ENCODE measurements at regions not wholly inside any gene's neighbourhood (a gene's known extent, or its start where the extent isn't known, plus 50 kb on each side); places are given as distances from the start of the nearest gene placed in this dataset.
"Not testable (repeated sequence)": the region's sequence is repeated elsewhere in the genome, so short reads cannot be mapped to it uniquely, and the experiment has no call there.

GRCh38 chr2:90238505-90239230 lies 1547.2 kb downstream of the RPIA start:
- H3K4me1 Mint-ChIP-seq, result not testable (repeated sequence)

GRCh38 chr2:90239769-90240168 lies 1548.3 kb downstream of the RPIA start:
- ATAC-seq (ENCODE audit: low read depth); DNase-seq; H3K27me3 Mint-ChIP-seq; CTCF ChIA-PET; H3K4me3 Mint-ChIP-seq; H3K36me3 Mint-ChIP-seq (ENCODE audit: low read depth); intact Hi-C loops (cut with micrococcal nuclease); H3K4me1 Mint-ChIP-seq; H3K9me3 Mint-ChIP-seq; POLR2A ChIA-PET; H3K27ac Mint-ChIP-seq: not testable (repeated sequence)

More at GRCh38 chr2:90238505-90239230, 1547.2 kb downstream of the RPIA start:
- H3K27ac Mint-ChIP-seq; H3K36me3 Mint-ChIP-seq (ENCODE audit: low read depth); ATAC-seq (ENCODE audit: low read depth); DNase-seq; POLR2A ChIA-PET; H3K4me3 Mint-ChIP-seq; CTCF ChIA-PET; intact Hi-C loops (cut with micrococcal nuclease); H3K9me3 Mint-ChIP-seq; H3K27me3 Mint-ChIP-seq: not testable (repeated sequence)

GRCh38 chr2:90244902-90245765 lies 1553.7 kb downstream of the RPIA start:
- intact Hi-C loops (cut with micrococcal nuclease); ATAC-seq (ENCODE audit: low read depth): not testable (repeated sequence)

GRCh38 chr2:90248400-90248799 lies 1556.9 kb downstream of the RPIA start:
- H3K4me3 Mint-ChIP-seq, result not testable (repeated sequence)

More at GRCh38 chr2:90244902-90245765, 1553.7 kb downstream of the RPIA start:
- H3K9me3 Mint-ChIP-seq; DNase-seq; H3K4me3 Mint-ChIP-seq; H3K27me3 Mint-ChIP-seq; POLR2A ChIA-PET; CTCF ChIA-PET; H3K4me1 Mint-ChIP-seq; H3K36me3 Mint-ChIP-seq (ENCODE audit: low read depth); H3K27ac Mint-ChIP-seq: not testable (repeated sequence)

GRCh38 chr2:90250350-90250749 lies 1558.9 kb downstream of the RPIA start:
- H3K9me3 Mint-ChIP-seq; H3K27me3 Mint-ChIP-seq; H3K36me3 Mint-ChIP-seq (ENCODE audit: low read depth); H3K4me1 Mint-ChIP-seq; DNase-seq; H3K27ac Mint-ChIP-seq; H3K4me3 Mint-ChIP-seq; POLR2A ChIA-PET; CTCF ChIA-PET; intact Hi-C loops (cut with micrococcal nuclease); ATAC-seq (ENCODE audit: low read depth): not testable (repeated sequence)

More at GRCh38 chr2:90248400-90248799, 1556.9 kb downstream of the RPIA start:
- ATAC-seq (ENCODE audit: low read depth); H3K9me3 Mint-ChIP-seq; POLR2A ChIA-PET; intact Hi-C loops (cut with micrococcal nuclease); H3K27me3 Mint-ChIP-seq; DNase-seq; H3K27ac Mint-ChIP-seq; H3K4me1 Mint-ChIP-seq; H3K36me3 Mint-ChIP-seq (ENCODE audit: low read depth); CTCF ChIA-PET: not testable (repeated sequence)

- ATAC-seq (ENCODE audit: low read depth); H3K9me3 Mint-ChIP-seq; H3K4me1 Mint-ChIP-seq; H3K36me3 Mint-ChIP-seq (ENCODE audit: low read depth); H3K27me3 Mint-ChIP-seq; POLR2A ChIA-PET; intact Hi-C loops (cut with micrococcal nuclease); H3K27ac Mint-ChIP-seq; H3K4me3 Mint-ChIP-seq; DNase-seq; CTCF ChIA-PET: not testable (repeated sequence)
These were observed 1560.1 kb downstream of the RPIA start for GRCh38 chr2:90251576-90251975.

- CTCF ChIA-PET; intact Hi-C loops (cut with micrococcal nuclease); ATAC-seq (ENCODE audit: low read depth); H3K36me3 Mint-ChIP-seq (ENCODE audit: low read depth); H3K4me1 Mint-ChIP-seq; DNase-seq; H3K4me3 Mint-ChIP-seq; H3K9me3 Mint-ChIP-seq; H3K27ac Mint-ChIP-seq; POLR2A ChIA-PET: not testable (repeated sequence)
- peaks cover 11% of the 10 kb centered on the region for H3K27me3 Mint-ChIP-seq
These were observed 1561.8 kb downstream of the RPIA start for GRCh38 chr2:90253306-90253705.

GRCh38 chr2:90266888-90267287 lies 1575.4 kb downstream of the RPIA start:
- H3K27me3 Mint-ChIP-seq; H3K4me1 Mint-ChIP-seq; CTCF ChIA-PET; H3K4me3 Mint-ChIP-seq; DNase-seq; H3K9me3 Mint-ChIP-seq; H3K36me3 Mint-ChIP-seq (ENCODE audit: low read depth); H3K27ac Mint-ChIP-seq; ATAC-seq (ENCODE audit: low read depth); POLR2A ChIA-PET; intact Hi-C loops (cut with micrococcal nuclease): not testable (repeated sequence)

GRCh38 chr2:90287751-90288150 lies 1596.3 kb downstream of the RPIA start:
- H3K4me1 Mint-ChIP-seq; H3K36me3 Mint-ChIP-seq (ENCODE audit: low read depth); DNase-seq; H3K4me3 Mint-ChIP-seq; CTCF ChIA-PET; ATAC-seq (ENCODE audit: low read depth); intact Hi-C loops (cut with micrococcal nuclease); H3K27me3 Mint-ChIP-seq; POLR2A ChIA-PET; H3K9me3 Mint-ChIP-seq; H3K27ac Mint-ChIP-seq: not testable (repeated sequence)

- H3K4me1 Mint-ChIP-seq; H3K4me3 Mint-ChIP-seq; intact Hi-C loops (cut with micrococcal nuclease); H3K9me3 Mint-ChIP-seq; ATAC-seq (ENCODE audit: low read depth); H3K27me3 Mint-ChIP-seq; POLR2A ChIA-PET; CTCF ChIA-PET; H3K27ac Mint-ChIP-seq; H3K36me3 Mint-ChIP-seq (ENCODE audit: low read depth); DNase-seq: not testable (repeated sequence)
These were observed 1596.9 kb downstream of the RPIA start for GRCh38 chr2:90288396-90288795.

- intact Hi-C loops (cut with micrococcal nuclease); H3K4me1 Mint-ChIP-seq; DNase-seq; H3K27ac Mint-ChIP-seq; H3K9me3 Mint-ChIP-seq; POLR2A ChIA-PET; CTCF ChIA-PET; H3K36me3 Mint-ChIP-seq (ENCODE audit: low read depth); H3K4me3 Mint-ChIP-seq; H3K27me3 Mint-ChIP-seq; ATAC-seq (ENCODE audit: low read depth): not testable (repeated sequence)
These were observed 1598.0 kb downstream of the RPIA start for GRCh38 chr2:90289291-90289980.

- POLR2A ChIA-PET; H3K36me3 Mint-ChIP-seq (ENCODE audit: low read depth); H3K4me3 Mint-ChIP-seq; DNase-seq; intact Hi-C loops (cut with micrococcal nuclease); ATAC-seq (ENCODE audit: low read depth); H3K9me3 Mint-ChIP-seq; H3K27me3 Mint-ChIP-seq; CTCF ChIA-PET; H3K4me1 Mint-ChIP-seq; H3K27ac Mint-ChIP-seq: not testable (repeated sequence)
These were observed 1599.2 kb downstream of the RPIA start for GRCh38 chr2:90290701-90291100.

All from activated B cell treated with CpG ODN at 0.5 μM for 24 hours (primary cell).